Muscle of leg (tissue), 3 donors: ENCODE measurements at regions not wholly inside any gene's neighbourhood (a gene's known extent, or its start where the extent isn't known, plus 50 kb on each side); places are given as distances from the start of the nearest gene placed in this dataset.
A peak's percentile ranks its signal among the peaks of the same experiment; 100 is the strongest.

ENCODE experiments used
- DNase-seq: peaks from one replicate; pipeline ENCODE4 v3.0.0; 2013
- H3K27ac ChIP-seq: one replicate; pipeline ENCODE4 v1.5.1; 2013; ENCODE audit warnings: mild to moderate bottlenecking, low read length, control low read depth
- H3K27me3 ChIP-seq: one replicate; pipeline ENCODE4 v1.6.1; 2013; ENCODE audit warnings: low read length; ENCODE audit not compliant: control insufficient read depth, insufficient read depth
- H3K36me3 ChIP-seq: one replicate; pipeline ENCODE4 v1.6.1; 2013; ENCODE audit warnings: low read length; ENCODE audit not compliant: control insufficient read depth, insufficient read depth
- H3K4me1 ChIP-seq: one replicate; pipeline ENCODE4 v1.6.1; 2013; ENCODE audit warnings: low read length; ENCODE audit not compliant: control insufficient read depth, insufficient read depth
- H3K4me3 ChIP-seq: one replicate; pipeline ENCODE4 v1.5.1; 2013; ENCODE audit warnings: low read length, control low read depth
- H3K9me3 ChIP-seq: replicated peaks from 2 replicates; pipeline ENCODE4 v1.6.1; 2013; ENCODE audit warnings: low read depth, low read length; ENCODE audit not compliant: control insufficient read depth
- WGBS: methylation state at CpG from one replicate; pipeline ENCODE4 v1.1.5; 2013; ENCODE audit warnings: missing lambda C conversion rate; ENCODE audit not compliant: insufficient coverage; 5-methylcytosine and 5-hydroxymethylcytosine counted together

- peak; percentile 76 for DNase-seq
- no peak overlapping the region for H3K27ac ChIP-seq
- no peaks in the 10 kb centered on the region for H3K9me3 ChIP-seq
- no peak overlapping the region for H3K4me3 ChIP-seq
- H3K4me1 ChIP-seq = no peaks in the 10 kb centered on the region
- no peaks in the 10 kb centered on the region for H3K36me3 ChIP-seq
- no peaks in the 10 kb centered on the region for H3K27me3 ChIP-seq
- no CpG with 5 or more reads among the region's 2 CpGs for WGBS
These were observed 245.7 kb upstream of the CSNK1A1L start for GRCh38 chr13:37351211-37351610.

- H3K27ac ChIP-seq = no peak overlapping the region
These were observed 244.5 kb upstream of the CSNK1A1L start for GRCh38 chr13:37349916-37350315.

GRCh38 chr13:37348916-37349643 lies 243.6 kb upstream of the CSNK1A1L start:
- DNase-seq = no peak
- no peak overlapping the region for H3K4me3 ChIP-seq
- WGBS = 100% methylated on average over 1 of the region's 3 CpGs
- H3K9me3 ChIP-seq = no peaks in the 10 kb centered on the region
- H3K27me3 ChIP-seq = no peaks in the 10 kb centered on the region
- H3K27ac ChIP-seq = no peak overlapping the region
- no peaks in the 10 kb centered on the region for H3K4me1 ChIP-seq
- H3K36me3 ChIP-seq = no peaks in the 10 kb centered on the region

More at GRCh38 chr13:37349916-37350315, 244.5 kb upstream of the CSNK1A1L start:
- no CpG with 5 or more reads among the region's 4 CpGs for WGBS
- Histone ChIP-seq H3K9me3 (no peaks in the 10 kb centered on the region), H3K27me3 (no peaks in the 10 kb centered on the region), H3K4me3 (no peak overlapping the region), H3K36me3 (no peaks in the 10 kb centered on the region), H3K4me1 (no peaks in the 10 kb centered on the region)
- no peak for DNase-seq

GRCh38 chr13:37345869-37346268 lies 240.4 kb upstream of the CSNK1A1L start:
- no CpG with 5 or more reads among the region's 1 CpG for WGBS
- H3K36me3 ChIP-seq = no peaks in the 10 kb centered on the region
- no peaks in the 10 kb centered on the region for H3K4me1 ChIP-seq
- no peak overlapping the region for H3K4me3 ChIP-seq
- DNase-seq = no peak
- no peaks in the 10 kb centered on the region for H3K9me3 ChIP-seq
- H3K27me3 ChIP-seq = no peaks in the 10 kb centered on the region
- H3K27ac ChIP-seq = no peak overlapping the region

GRCh38 chr13:37345391-37345790 lies 239.9 kb upstream of the CSNK1A1L start:
- Histone ChIP-seq H3K36me3 (no peaks in the 10 kb centered on the region), H3K4me1 (no peaks in the 10 kb centered on the region), H3K27ac (no peak overlapping the region), H3K9me3 (no peaks in the 10 kb centered on the region), H3K4me3 (no peak overlapping the region), H3K27me3 (no peaks in the 10 kb centered on the region)
- no peak for DNase-seq
- WGBS = 72% methylated on average over 3 of the region's 5 CpGs

GRCh38 chr13:37344056-37344455 lies 238.6 kb upstream of the CSNK1A1L start:
- Histone ChIP-seq H3K9me3 (no peaks in the 10 kb centered on the region), H3K36me3 (no peaks in the 10 kb centered on the region), H3K27me3 (no peaks in the 10 kb centered on the region), H3K27ac (no peak overlapping the region), H3K4me1 (no peaks in the 10 kb centered on the region), H3K4me3 (no peak overlapping the region)
- WGBS = no CpG with 5 or more reads among the region's 3 CpGs
- DNase-seq = peak; percentile 59

- H3K36me3 ChIP-seq = no peaks in the 10 kb centered on the region
- no peak for DNase-seq
- no peaks in the 10 kb centered on the region for H3K4me1 ChIP-seq
- H3K9me3 ChIP-seq = no peaks in the 10 kb centered on the region
- no peaks in the 10 kb centered on the region for H3K27me3 ChIP-seq
- no peak overlapping the region for H3K27ac ChIP-seq
- WGBS = 83% methylated on average over 3 of the region's 6 CpGs
- H3K4me3 ChIP-seq = no peak overlapping the region
These were observed 236.7 kb upstream of the CSNK1A1L start for GRCh38 chr13:37342205-37342604.

- H3K36me3 ChIP-seq = no peaks in the 10 kb centered on the region
- H3K4me3 ChIP-seq = no peak overlapping the region
- no peaks in the 10 kb centered on the region for H3K9me3 ChIP-seq
- no peaks in the 10 kb centered on the region for H3K4me1 ChIP-seq
- no peak overlapping the region for H3K27ac ChIP-seq
- H3K27me3 ChIP-seq = no peaks in the 10 kb centered on the region
- no peak for DNase-seq
- WGBS = 71% methylated on average over 6 of the region's 7 CpGs
These were observed 235.6 kb upstream of the CSNK1A1L start for GRCh38 chr13:37340901-37341670.

- DNase-seq = peak; percentile 76
- Histone ChIP-seq H3K9me3 (no peaks in the 10 kb centered on the region), H3K27me3 (no peaks in the 10 kb centered on the region), H3K27ac (peak overlapping the region; percentile 87), H3K4me1 (no peaks in the 10 kb centered on the region), H3K36me3 (no peaks in the 10 kb centered on the region), H3K4me3 (no peak overlapping the region)
- WGBS = no CpG with 5 or more reads among the region's 2 CpGs
These were observed 233.9 kb upstream of the CSNK1A1L start for GRCh38 chr13:37339386-37339735.

GRCh38 chr13:37338726-37339385 lies 233.4 kb upstream of the CSNK1A1L start:
- DNase-seq = peak; percentile 94
- H3K36me3 ChIP-seq = no peaks in the 10 kb centered on the region

More at GRCh38 chr13:37338726-37339385, 233.4 kb upstream of the CSNK1A1L start:
- Histone ChIP-seq H3K27me3 (no peaks in the 10 kb centered on the region), H3K4me3 (no peak overlapping the region), H3K27ac (peak overlapping the region; percentile 87), H3K9me3 (no peaks in the 10 kb centered on the region), H3K4me1 (no peaks in the 10 kb centered on the region)
- WGBS = no CpG with 5 or more reads among the region's 5 CpGs
